ENCODE measurements at regions not wholly inside any gene's neighbourhood (a gene's known extent, or its start where the extent isn't known, plus 50 kb on each side); places are given as distances from the start of the nearest gene placed in this dataset.

DNA sequence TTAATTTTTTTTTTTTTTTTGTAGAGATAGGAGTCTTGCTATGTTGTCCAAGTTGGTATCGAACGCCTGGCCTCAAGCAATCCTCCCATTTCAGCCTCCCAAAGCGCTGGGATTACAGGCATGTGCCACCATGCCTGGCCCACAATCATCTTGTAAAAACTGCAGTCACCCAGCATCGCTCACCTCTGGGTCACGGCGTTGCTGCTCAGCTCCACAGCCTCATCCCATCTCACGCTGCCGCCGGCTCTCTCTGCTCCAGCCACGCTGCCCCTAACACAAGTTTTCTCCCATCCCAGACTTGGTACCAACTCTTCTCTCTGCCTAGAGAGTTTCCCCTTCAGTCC, 69.2 kb downstream of the MAP1LC3B2 start:
- no peak for TF ChIP-seq EZH2 (IDR thresholded peaks at IDR 0.05; ENCODE audit: low read depth)
- TF ChIP-seq, protein P1, sequence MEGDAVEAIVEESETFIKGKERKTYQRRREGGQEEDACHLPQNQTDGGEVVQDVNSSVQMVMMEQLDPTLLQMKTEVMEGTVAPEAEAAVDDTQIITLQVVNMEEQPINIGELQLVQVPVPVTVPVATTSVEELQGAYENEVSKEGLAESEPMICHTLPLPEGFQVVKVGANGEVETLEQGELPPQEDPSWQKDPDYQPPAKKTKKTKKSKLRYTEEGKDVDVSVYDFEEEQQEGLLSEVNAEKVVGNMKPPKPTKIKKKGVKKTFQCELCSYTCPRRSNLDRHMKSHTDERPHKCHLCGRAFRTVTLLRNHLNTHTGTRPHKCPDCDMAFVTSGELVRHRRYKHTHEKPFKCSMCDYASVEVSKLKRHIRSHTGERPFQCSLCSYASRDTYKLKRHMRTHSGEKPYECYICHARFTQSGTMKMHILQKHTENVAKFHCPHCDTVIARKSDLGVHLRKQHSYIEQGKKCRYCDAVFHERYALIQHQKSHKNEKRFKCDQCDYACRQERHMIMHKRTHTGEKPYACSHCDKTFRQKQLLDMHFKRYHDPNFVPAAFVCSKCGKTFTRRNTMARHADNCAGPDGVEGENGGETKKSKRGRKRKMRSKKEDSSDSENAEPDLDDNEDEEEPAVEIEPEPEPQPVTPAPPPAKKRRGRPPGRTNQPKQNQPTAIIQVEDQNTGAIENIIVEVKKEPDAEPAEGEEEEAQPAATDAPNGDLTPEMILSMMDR (conservative IDR thresholded peaks at IDR 0.05): no peak
